ENCODE measurements at regions not wholly inside any gene's neighbourhood (a gene's known extent, or its start where the extent isn't known, plus 50 kb on each side); places are given as distances from the start of the nearest gene placed in this dataset.

GRCh38 chr13:44158881-44159632 lies 214.6 kb upstream of the SERP2 start:
- TF ChIP-seq POLR2A (IDR thresholded peaks at IDR 0.05; ENCODE audit: low read depth, low read length) (no peak), POLR2AphosphoS5 (IDR thresholded peaks at IDR 0.05; ENCODE audit: low read depth, low read length) (no peak), SPI1 (IDR thresholded peaks at IDR 0.05; ENCODE audit: low read depth, low read length) (no peak), TAF1 (IDR thresholded peaks at IDR 0.05; ENCODE audit: low read depth, low read length) (no peak)
